Neuron (in vitro differentiated cells): ENCODE measurements at regions not wholly inside any gene's neighbourhood (a gene's known extent, or its start where the extent isn't known, plus 50 kb on each side); places are given as distances from the start of the nearest gene placed in this dataset.

Experiments used
- H2AFZ ChIP-seq: one replicate; pipeline ENCODE4 v1.6.1; 2013; ENCODE audit warnings: low read depth, mild to moderate bottlenecking, inconsistent platforms, low read length, moderate library complexity
- H3K27me3 ChIP-seq: one replicate; pipeline ENCODE4 v1.6.1; 2013; ENCODE audit warnings: low read length; ENCODE audit not compliant: insufficient read depth
- H3K36me3 ChIP-seq: one replicate; pipeline ENCODE4 v1.6.1; 2013; ENCODE audit warnings: low read length; ENCODE audit not compliant: insufficient read depth
- H3K4me1 ChIP-seq: one replicate; pipeline ENCODE4 v1.6.1; 2013; ENCODE audit warnings: low read length; ENCODE audit not compliant: insufficient read depth
- H3K4me3 ChIP-seq: 2 replicates; pipeline ENCODE4 v1.5.1; 2013; ENCODE audit warnings: mild to moderate bottlenecking, low read length, moderate library complexity
- H3K9me3 ChIP-seq: one replicate; pipeline ENCODE4 v1.6.1; 2013; ENCODE audit warnings: low read length

GRCh38 chr18:65133610-65134009, 617.2 kb upstream of the CDH7 start:
- no peaks in the 10 kb centered on the region for H3K9me3 ChIP-seq
- H3K27me3 ChIP-seq: no peaks in the 10 kb centered on the region
- H3K36me3 ChIP-seq: no peaks in the 10 kb centered on the region
- H3K4me3 ChIP-seq: no peak overlapping the region
- no peaks in the 10 kb centered on the region for H3K4me1 ChIP-seq
- H2AFZ ChIP-seq: no peak overlapping the region

- Histone ChIP-seq H3K4me1 (no peaks in the 10 kb centered on the region), H3K9me3 (peaks cover 6% of the 10 kb centered on the region), H3K36me3 (no peaks in the 10 kb centered on the region), H3K27me3 (no peaks in the 10 kb centered on the region), H3K4me3 (no peak overlapping the region), H2AFZ (no peak overlapping the region)
Measured at GRCh38 chr18:65124633-65125032, 626.2 kb upstream of the CDH7 start.

DNA sequence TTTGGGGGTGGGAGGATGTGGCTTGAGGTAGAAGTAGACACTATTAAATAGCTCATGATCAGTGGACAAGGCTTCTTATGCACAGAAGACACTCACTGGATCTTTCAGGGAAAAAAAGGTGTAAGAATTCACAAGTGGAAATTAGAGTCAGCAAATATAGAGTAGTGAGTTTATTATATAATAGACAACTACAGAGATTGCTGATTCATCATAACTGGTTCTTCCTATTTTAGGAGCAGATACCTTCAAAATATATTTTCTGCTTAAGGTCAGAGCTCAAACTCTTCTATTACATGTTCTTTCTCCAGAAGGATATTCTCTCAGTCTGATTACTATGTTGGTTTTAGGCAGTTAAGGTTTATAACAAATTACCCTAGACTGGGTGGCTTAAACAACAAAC, 646.9 kb upstream of the CDH7 start:
- Histone ChIP-seq H3K27me3 (no peaks in the 10 kb centered on the region), H3K4me1 (no peaks in the 10 kb centered on the region), H3K36me3 (no peaks in the 10 kb centered on the region), H3K9me3 (no peaks in the 10 kb centered on the region), H2AFZ (no peak overlapping the region), H3K4me3 (no peak overlapping the region)

GRCh38 chr18:65093346-65093745, 657.5 kb upstream of the CDH7 start:
- no peak overlapping the region for H3K4me3 ChIP-seq
- no peaks in the 10 kb centered on the region for H3K9me3 ChIP-seq
- H3K4me1 ChIP-seq: no peaks in the 10 kb centered on the region
- H3K36me3 ChIP-seq: no peaks in the 10 kb centered on the region
- no peak overlapping the region for H2AFZ ChIP-seq
- no peaks in the 10 kb centered on the region for H3K27me3 ChIP-seq

- Histone ChIP-seq H3K4me1 (no peaks in the 10 kb centered on the region), H3K27me3 (no peaks in the 10 kb centered on the region), H3K4me3 (no peak overlapping the region), H3K9me3 (no peaks in the 10 kb centered on the region), H3K36me3 (no peaks in the 10 kb centered on the region), H2AFZ (no peak overlapping the region)
Measured at GRCh38 chr18:65091744-65092329, 659.0 kb upstream of the CDH7 start.

DNA sequence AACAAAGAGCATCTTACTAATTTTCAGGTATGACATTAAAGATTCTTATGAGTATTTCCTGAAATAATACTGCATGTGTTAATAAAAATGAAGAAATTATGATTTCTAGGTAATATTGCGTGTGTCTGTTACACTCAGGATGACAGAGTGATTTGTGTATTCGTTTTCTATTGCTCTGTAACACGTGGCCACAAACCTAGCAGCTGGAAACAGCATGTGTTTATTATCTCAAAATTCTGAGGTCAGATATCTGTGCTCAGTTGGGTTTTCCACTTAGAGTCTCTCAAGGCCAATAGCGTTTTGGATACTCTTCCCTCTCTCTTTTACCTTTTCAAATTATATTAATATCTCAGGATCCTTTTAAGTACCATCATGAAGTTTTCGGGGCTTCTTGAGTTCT, 667.9 kb upstream of the CDH7 start:
- H3K4me1 ChIP-seq: no peaks in the 10 kb centered on the region
- H3K9me3 ChIP-seq: no peaks in the 10 kb centered on the region
- H3K36me3 ChIP-seq: no peaks in the 10 kb centered on the region
- no peak overlapping the region for H2AFZ ChIP-seq
- no peak overlapping the region for H3K4me3 ChIP-seq
- H3K27me3 ChIP-seq: no peaks in the 10 kb centered on the region

- Histone ChIP-seq H3K27me3 (no peaks in the 10 kb centered on the region), H3K9me3 (no peaks in the 10 kb centered on the region), H2AFZ (no peak overlapping the region), H3K4me1 (no peaks in the 10 kb centered on the region), H3K36me3 (no peaks in the 10 kb centered on the region), H3K4me3 (no peak overlapping the region)
Measured at GRCh38 chr18:65081786-65082185, 669.0 kb upstream of the CDH7 start.

- Histone ChIP-seq H2AFZ (no peak overlapping the region), H3K4me1 (no peaks in the 10 kb centered on the region), H3K36me3 (no peaks in the 10 kb centered on the region), H3K27me3 (no peaks in the 10 kb centered on the region), H3K9me3 (no peaks in the 10 kb centered on the region), H3K4me3 (no peak overlapping the region)
Measured at GRCh38 chr18:65073060-65073550, 677.7 kb upstream of the CDH7 start.

DNA sequence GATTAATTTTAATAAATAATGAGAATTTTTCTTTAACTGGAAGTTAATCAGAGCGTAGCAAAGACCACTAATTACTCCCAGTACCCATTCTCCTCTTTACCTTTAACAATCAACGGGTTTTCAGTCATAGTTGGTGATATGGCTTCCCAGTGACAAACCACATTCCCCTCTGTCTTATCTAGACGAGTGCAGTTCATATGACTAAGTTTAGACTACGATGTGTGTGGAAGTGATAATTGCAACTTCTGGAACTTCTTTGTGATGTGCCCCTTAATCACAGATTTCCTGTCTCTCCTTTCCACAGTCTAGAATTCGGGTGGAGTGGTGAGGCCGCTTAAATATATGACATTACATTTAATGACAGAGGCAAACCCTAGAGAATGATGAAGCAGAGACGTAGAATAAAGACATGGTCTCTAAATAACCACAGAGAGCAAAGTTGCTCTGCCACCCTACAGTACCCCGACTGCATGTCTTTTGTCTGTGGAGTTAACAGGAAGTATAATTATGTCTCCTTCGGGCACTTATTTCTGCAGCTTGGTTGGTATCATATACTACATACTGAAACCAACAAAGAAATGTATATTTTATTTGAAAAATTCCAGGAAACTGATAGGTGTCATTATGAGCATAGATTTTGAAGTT, 693.3 kb upstream of the CDH7 start:
- no peak overlapping the region for H3K4me3 ChIP-seq
- no peaks in the 10 kb centered on the region for H3K9me3 ChIP-seq

DNA sequence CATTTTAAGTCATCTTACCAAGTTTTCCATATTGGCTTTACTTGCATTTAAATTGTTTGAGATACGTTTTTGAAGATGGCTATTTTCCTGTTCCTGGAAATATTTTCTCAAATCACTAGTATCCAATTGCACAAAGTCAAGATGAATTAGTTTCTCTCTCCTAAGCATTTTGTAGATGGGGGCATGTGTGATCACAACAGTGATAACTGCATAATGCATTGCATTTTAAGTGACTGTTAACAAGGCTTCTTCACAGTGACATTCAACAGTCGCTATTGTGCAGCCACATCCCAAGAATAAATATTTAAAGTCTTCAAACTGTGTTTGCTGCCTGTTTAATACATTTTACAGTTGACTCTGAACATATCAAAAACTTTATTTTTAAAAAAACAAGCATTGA, 694.2 kb upstream of the CDH7 start:
- no peak overlapping the region for H2AFZ ChIP-seq
- H3K36me3 ChIP-seq: no peaks in the 10 kb centered on the region
- H3K4me1 ChIP-seq: peaks cover 2% of the 10 kb centered on the region
- H3K4me3 ChIP-seq: no peak overlapping the region
- H3K9me3 ChIP-seq: no peaks in the 10 kb centered on the region
- H3K27me3 ChIP-seq: no peaks in the 10 kb centered on the region

More for the DNA sequence above, 693.3 kb upstream of the CDH7 start:
- Histone ChIP-seq H3K27me3 (no peaks in the 10 kb centered on the region), H3K4me1 (peaks cover 2% of the 10 kb centered on the region), H2AFZ (no peak overlapping the region), H3K36me3 (no peaks in the 10 kb centered on the region)

DNA sequence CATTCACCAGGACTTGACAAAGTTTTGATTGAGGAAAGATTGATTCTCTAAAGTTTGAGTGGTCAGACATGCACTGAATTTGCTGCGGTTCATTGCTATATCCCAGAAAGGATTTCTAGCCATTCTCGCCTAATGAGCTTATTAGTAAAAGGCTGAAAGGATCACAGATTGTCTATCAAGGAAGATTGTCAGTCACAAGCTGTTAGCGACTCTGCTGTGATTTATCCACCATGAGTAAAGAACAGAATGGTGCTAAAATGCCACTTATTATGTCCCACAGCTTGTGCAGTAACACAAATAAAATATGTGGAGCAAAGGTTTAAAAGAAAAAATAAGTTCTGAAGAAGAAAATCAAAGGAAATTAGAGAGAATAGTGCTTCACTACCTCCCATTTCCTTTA, 701.2 kb upstream of the CDH7 start:
- Histone ChIP-seq H3K36me3 (no peaks in the 10 kb centered on the region), H3K9me3 (no peaks in the 10 kb centered on the region), H2AFZ (no peak overlapping the region), H3K4me1 (peaks cover 5% of the 10 kb centered on the region), H3K27me3 (no peaks in the 10 kb centered on the region), H3K4me3 (no peak overlapping the region)

GRCh38 chr18:65039578-65039977, 711.2 kb upstream of the CDH7 start:
- no peaks in the 10 kb centered on the region for H3K36me3 ChIP-seq
- H3K4me3 ChIP-seq: no peak overlapping the region
- H3K9me3 ChIP-seq: no peaks in the 10 kb centered on the region
- H3K27me3 ChIP-seq: no peaks in the 10 kb centered on the region
- H3K4me1 ChIP-seq: no peaks in the 10 kb centered on the region
- H2AFZ ChIP-seq: no peak overlapping the region

GRCh38 chr18:65035701-65036100, 715.1 kb upstream of the CDH7 start:
- Histone ChIP-seq H2AFZ (no peak overlapping the region), H3K36me3 (no peaks in the 10 kb centered on the region), H3K27me3 (no peaks in the 10 kb centered on the region), H3K4me1 (no peaks in the 10 kb centered on the region), H3K9me3 (no peaks in the 10 kb centered on the region), H3K4me3 (no peak overlapping the region)

DNA sequence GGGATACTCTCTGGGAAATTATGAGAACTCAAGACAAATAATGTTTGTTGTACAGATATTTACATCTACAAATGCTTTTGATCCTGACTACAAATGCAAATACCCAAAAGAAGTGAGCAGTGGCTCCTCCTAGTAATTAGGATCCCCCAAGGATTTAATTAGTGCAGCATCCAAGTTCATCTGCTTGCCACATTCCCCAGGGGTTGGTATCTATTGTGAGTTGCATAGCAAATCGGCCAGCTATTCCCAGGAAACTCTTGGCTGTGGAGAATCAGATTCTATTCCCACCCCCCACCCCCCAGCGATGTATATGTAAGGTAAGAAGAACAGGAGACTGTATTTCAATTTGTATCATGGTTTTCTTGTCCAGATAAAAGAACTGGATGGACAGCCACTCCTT, 725.1 kb upstream of the CDH7 start:
- H3K9me3 ChIP-seq: no peaks in the 10 kb centered on the region
- no peaks in the 10 kb centered on the region for H3K36me3 ChIP-seq
- no peaks in the 10 kb centered on the region for H3K27me3 ChIP-seq
- no peak overlapping the region for H3K4me3 ChIP-seq
- peaks cover 5% of the 10 kb centered on the region for H3K4me1 ChIP-seq
- H2AFZ ChIP-seq: no peak overlapping the region
